H9 (cell line): ENCODE measurements at regions not wholly inside any gene's neighbourhood (a gene's known extent, or its start where the extent isn't known, plus 50 kb on each side); places are given as distances from the start of the nearest gene placed in this dataset.

ENCODE experiments used
- DNase-seq: peaks from one replicate; pipeline ENCODE4 v3.0.0-alpha.2; 2017
- H2AFZ ChIP-seq: one replicate; pipeline ENCODE4 v1.6.1; 2013; ENCODE audit warnings: mild to moderate bottlenecking, low read length, control low read depth, moderate library complexity
- H2AK5ac ChIP-seq: 2 replicates; pipeline ENCODE4 v1.6.1; 2013; ENCODE audit warnings: low read length, control low read depth, mixed read lengths; ENCODE audit not compliant: insufficient read length
- H2BK120ac ChIP-seq: one replicate; pipeline ENCODE4 v1.6.1; 2013; ENCODE audit warnings: low read depth, mild to moderate bottlenecking, low read length, control low read depth, inconsistent platforms; ENCODE audit not compliant: poor library complexity, severe bottlenecking
- H2BK12ac ChIP-seq: 2 replicates; pipeline ENCODE4 v1.6.1; 2013; ENCODE audit warnings: low read length, control low read depth, mixed read lengths, low read depth; ENCODE audit not compliant: insufficient read length
- H2BK15ac ChIP-seq: 2 replicates; pipeline ENCODE4 v1.6.1; 2013; ENCODE audit warnings: low read depth, low read length, control low read depth
- H2BK20ac ChIP-seq: one replicate; pipeline ENCODE4 v1.6.1; 2013; ENCODE audit warnings: low read depth, mild to moderate bottlenecking, low read length, control low read depth, inconsistent platforms; ENCODE audit not compliant: poor library complexity, severe bottlenecking
- H2BK5ac ChIP-seq: 2 replicates; pipeline ENCODE4 v1.6.1; 2013; ENCODE audit warnings: low read length, control low read depth, mixed read lengths; ENCODE audit not compliant: insufficient read length
- H3K14ac ChIP-seq: 2 replicates; pipeline ENCODE4 v1.6.1; 2013; ENCODE audit warnings: low read length, control low read depth; ENCODE audit not compliant: insufficient read depth
- H3K18ac ChIP-seq: 2 replicates; pipeline ENCODE4 v1.6.1; 2013; ENCODE audit warnings: low read depth, mild to moderate bottlenecking, mixed read lengths, low read length, control low read depth; ENCODE audit not compliant: insufficient read length
- H3K23ac ChIP-seq: 2 replicates; pipeline ENCODE4 v1.6.1; 2013; ENCODE audit warnings: low read length, control low read depth, mixed read lengths, low read depth; ENCODE audit not compliant: insufficient read length
- H3K23me2 ChIP-seq: 2 replicates; pipeline ENCODE4 v1.6.1; 2013; ENCODE audit warnings: low read depth, mild to moderate bottlenecking, mixed read lengths, low read length, control low read depth; ENCODE audit not compliant: insufficient read length, poor library complexity, severe bottlenecking
- H3K27ac ChIP-seq: 2 replicates; pipeline ENCODE4 v1.5.1; 2013; ENCODE audit warnings: low read length, control low read depth, mixed read lengths, low read depth; ENCODE audit not compliant: insufficient read length
- H3K27me3 ChIP-seq: 2 replicates; pipeline ENCODE4 v1.6.1; 2013; ENCODE audit warnings: low read length, control low read depth, inconsistent platforms; ENCODE audit not compliant: insufficient read depth
- H3K4ac ChIP-seq: 2 replicates; pipeline ENCODE4 v1.6.1; 2013; ENCODE audit warnings: low read depth, mild to moderate bottlenecking, control low read depth, inconsistent platforms, low read length, moderate library complexity
- H3K4me1 ChIP-seq: 2 replicates; pipeline ENCODE4 v1.6.1; 2013; ENCODE audit warnings: low read length, control low read depth, inconsistent platforms; ENCODE audit not compliant: insufficient read depth
- H3K4me2 ChIP-seq: 2 replicates; pipeline ENCODE4 v1.6.1; 2013; ENCODE audit warnings: low read length, control low read depth, mixed read lengths; ENCODE audit not compliant: insufficient read length, insufficient read depth
- H3K56ac ChIP-seq: 2 replicates; pipeline ENCODE4 v1.6.1; 2013; ENCODE audit warnings: low read depth, mild to moderate bottlenecking, mixed read lengths, low read length, control low read depth; ENCODE audit not compliant: insufficient read length
- H3K79me1 ChIP-seq: 2 replicates; pipeline ENCODE4 v1.6.1; 2013; ENCODE audit warnings: low read depth, mild to moderate bottlenecking, moderate library complexity, low read length, control low read depth, inconsistent platforms; ENCODE audit not compliant: insufficient read depth, poor library complexity, severe bottlenecking
- H3K79me2 ChIP-seq: 2 replicates; pipeline ENCODE4 v1.6.1; 2013; ENCODE audit warnings: low read length, control low read depth, inconsistent platforms; ENCODE audit not compliant: insufficient read depth
- H3K9ac ChIP-seq: 2 replicates; pipeline ENCODE4 v1.6.1; 2013; ENCODE audit warnings: low read length, control low read depth, mixed read lengths; ENCODE audit not compliant: insufficient read length; ENCODE audit errors: extremely low read depth
- H3K9me3 ChIP-seq: one replicate; pipeline ENCODE4 v1.6.1; 2013; ENCODE audit warnings: low read depth, low read length, inconsistent platforms; ENCODE audit not compliant: control insufficient read depth
- H3T11ph ChIP-seq: one replicate; pipeline ENCODE4 v1.6.1; 2013; ENCODE audit warnings: mild to moderate bottlenecking, low read length, control low read depth, inconsistent platforms
- H4K20me1 ChIP-seq: one replicate; pipeline ENCODE4 v1.6.1; 2013; ENCODE audit not compliant: control insufficient read depth, insufficient read length, insufficient read depth
- H4K5ac ChIP-seq: 2 replicates; pipeline ENCODE4 v1.6.1; 2013; ENCODE audit warnings: low read depth, mild to moderate bottlenecking, mixed read lengths, low read length, control low read depth; ENCODE audit not compliant: insufficient read length
- H4K8ac ChIP-seq: replicated peaks from 2 replicates; pipeline ENCODE4 v1.6.1; 2013; ENCODE audit warnings: low read length, control low read depth, mixed read lengths, low read depth; ENCODE audit not compliant: insufficient read length
- H4K91ac ChIP-seq: 2 replicates; pipeline ENCODE4 v1.6.1; 2013; ENCODE audit warnings: low read depth, mild to moderate bottlenecking, moderate library complexity, mixed read lengths, low read length, control low read depth; ENCODE audit not compliant: insufficient read length
- H3K27ac Mint-ChIP-seq, 3 experiments: 2 replicates in 2 of 3; 3 replicates in 1 of 3; pipeline ENCODE4 v1.8.0; 2020 to 2021; ENCODE audit warnings: mixed read lengths in 3 of 3, mild to moderate bottlenecking in 1 of 3, moderate library complexity in 1 of 3
- H3K27me3 Mint-ChIP-seq: 2 replicates; pipeline ENCODE4 v1.8.0; 2021; ENCODE audit warnings: low read depth, mild to moderate bottlenecking, moderate library complexity, mixed read lengths
- H3K36me3 Mint-ChIP-seq, 3 experiments: 2 replicates in 2 of 3; 3 replicates in 1 of 3; pipeline ENCODE4 v1.8.0; 2020 to 2021; ENCODE audit warnings: low read depth in 3 of 3, mixed read lengths in 3 of 3; ENCODE audit not compliant: insufficient read depth in 1 of 3
- H3K4me1 Mint-ChIP-seq, 2 experiments: 2 replicates each; pipeline ENCODE4 v1.8.0; 2020; ENCODE audit warnings: mixed read lengths in 2 of 2
- H3K4me3 Mint-ChIP-seq, 2 experiments: 2 replicates in 1 of 2; 3 replicates in 1 of 2; pipeline ENCODE4 v1.8.0; 2020 to 2021; ENCODE audit warnings: mild to moderate bottlenecking in 2 of 2, mixed read lengths in 2 of 2, moderate library complexity in 1 of 2
- H3K9me3 Mint-ChIP-seq, 2 experiments: 2 replicates in 1 of 2; 3 replicates in 1 of 2; pipeline ENCODE4 v1.8.0; 2020; ENCODE audit warnings: mild to moderate bottlenecking in 2 of 2, mixed read lengths in 2 of 2, moderate library complexity in 1 of 2
- CTCF ChIP-seq: fragments of 200-600 bp; sonication (generic); conservative IDR thresholded peaks from 3 replicates; pipeline ENCODE4 v1.8.0; 2021; ENCODE audit warnings: antibody characterized with exemption, mild to moderate bottlenecking
- WGBS: extraction: QIAGEN DNeasy Blood & Tissue Kit; methylation state at CpG from one replicate; pipeline ENCODE4 v1.1.7; 2013; ENCODE audit warnings: missing lambda C conversion rate, low lambda C conversion rate, mixed read lengths; ENCODE audit not compliant: insufficient read length; ENCODE audit errors: extremely low coverage; 5-methylcytosine and 5-hydroxymethylcytosine counted together

GRCh38 chr18:43800584-43800983, 523.3 kb upstream of the SYT4 start:
- no peak overlapping the region for H3K14ac ChIP-seq
- H3K36me3 Mint-ChIP-seq: no peaks in the 10 kb centered on the region
- H3K4me2 ChIP-seq: no peak overlapping the region
- no peak overlapping the region for H4K5ac ChIP-seq
- H3K4me1 ChIP-seq: no peaks in the 10 kb centered on the region
- H3K9me3 Mint-ChIP-seq: no peaks in the 10 kb centered on the region
- no peak overlapping the region for H2BK12ac ChIP-seq
- no peak overlapping the region for H2BK120ac ChIP-seq
- no peak overlapping the region for H3T11ph ChIP-seq
- no peak overlapping the region for H3K4me3 Mint-ChIP-seq
- no peaks in the 10 kb centered on the region for H3K79me1 ChIP-seq
- H3K27ac ChIP-seq: no peak overlapping the region
- no peak overlapping the region for H3K56ac ChIP-seq
- no peak for DNase-seq
- H3K27me3 ChIP-seq: no peaks in the 10 kb centered on the region
- no peak for TF ChIP-seq CTCF
- H3K27ac Mint-ChIP-seq: no peak overlapping the region
- H3K4me1 Mint-ChIP-seq: peaks cover 7 to 10% of the 10 kb centered on the region in 2 experiments
- H3K9me3 ChIP-seq: no peaks in the 10 kb centered on the region
- no peak overlapping the region for H3K23ac ChIP-seq
- H3K18ac ChIP-seq: no peak overlapping the region
- H4K8ac ChIP-seq: no peak overlapping the region
- H2BK15ac ChIP-seq: no peak overlapping the region
- no peak overlapping the region for H2AK5ac ChIP-seq
- H3K4ac ChIP-seq: no peak overlapping the region
- H2BK20ac ChIP-seq: no peak overlapping the region
- no CpG with 5 or more reads among the region's 4 CpGs for WGBS
- H3K23me2 ChIP-seq: no peaks in the 10 kb centered on the region
- H3K9ac ChIP-seq: no peak overlapping the region
- no peak overlapping the region for H4K91ac ChIP-seq
- H2BK5ac ChIP-seq: no peak overlapping the region
- H4K20me1 ChIP-seq: no peaks in the 10 kb centered on the region
- H2AFZ ChIP-seq: no peak overlapping the region
- H3K27me3 Mint-ChIP-seq: no peaks in the 10 kb centered on the region
- H3K79me2 ChIP-seq: no peaks in the 10 kb centered on the region
